ENCODE measurements at regions not wholly inside any gene's neighbourhood (a gene's known extent, or its start where the extent isn't known, plus 50 kb on each side); places are given as distances from the start of the nearest gene placed in this dataset.
"Not testable (repeated sequence)": the region's sequence is repeated elsewhere in the genome, so short reads cannot be mapped to it uniquely, and the experiment has no call there.

DNA sequence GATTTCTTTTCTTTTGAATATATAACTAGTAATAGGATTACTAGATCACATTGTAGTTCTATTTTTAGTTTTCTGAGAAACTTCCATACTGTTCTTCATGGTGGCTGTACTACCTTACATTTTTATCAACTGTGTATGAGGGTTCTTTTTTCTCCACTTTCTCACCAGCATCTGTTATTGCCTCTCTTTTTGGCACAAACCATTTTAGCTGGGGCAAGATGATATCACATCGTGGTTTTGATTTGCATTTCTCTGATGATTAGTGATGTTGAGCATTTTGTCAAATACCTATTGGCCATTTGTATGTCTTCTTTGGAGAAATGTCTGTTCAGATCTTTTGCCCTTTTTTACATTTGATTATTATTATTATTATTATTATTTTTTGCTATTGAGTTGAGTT, 86.1 kb upstream of the TCF21 start:
- H3K4me3 Mint-ChIP-seq = no peak overlapping the region
- no peaks in the 10 kb centered on the region for H3K4me1 Mint-ChIP-seq (ENCODE audit: low read depth)
- no peak overlapping the region for H3K27ac Mint-ChIP-seq
- no peaks in the 10 kb centered on the region for H3K9me3 Mint-ChIP-seq
- intact Hi-C loops (cut with micrococcal nuclease) = no loop called here
- DNase-seq (ENCODE audit: low spot score) = no peak
- H3K36me3 Mint-ChIP-seq (ENCODE audit: low read depth) = no peaks in the 10 kb centered on the region
- no peaks in the 10 kb centered on the region for H3K27me3 Mint-ChIP-seq (ENCODE audit: insufficient read depth)

- H3K4me3 Mint-ChIP-seq = no peak overlapping the region
- H3K27ac Mint-ChIP-seq = no peak overlapping the region
- no peaks in the 10 kb centered on the region for H3K27me3 Mint-ChIP-seq (ENCODE audit: insufficient read depth)
- H3K4me1 Mint-ChIP-seq (ENCODE audit: low read depth) = no peaks in the 10 kb centered on the region
- DNase-seq (ENCODE audit: low spot score) = no peak
- no peaks in the 10 kb centered on the region for H3K36me3 Mint-ChIP-seq (ENCODE audit: low read depth)
- intact Hi-C loops (cut with micrococcal nuclease) = no loop called here
- H3K9me3 Mint-ChIP-seq = no peaks in the 10 kb centered on the region
These were observed 84.6 kb upstream of the TCF21 start for GRCh38 chr6:133804265-133804664.

DNA sequence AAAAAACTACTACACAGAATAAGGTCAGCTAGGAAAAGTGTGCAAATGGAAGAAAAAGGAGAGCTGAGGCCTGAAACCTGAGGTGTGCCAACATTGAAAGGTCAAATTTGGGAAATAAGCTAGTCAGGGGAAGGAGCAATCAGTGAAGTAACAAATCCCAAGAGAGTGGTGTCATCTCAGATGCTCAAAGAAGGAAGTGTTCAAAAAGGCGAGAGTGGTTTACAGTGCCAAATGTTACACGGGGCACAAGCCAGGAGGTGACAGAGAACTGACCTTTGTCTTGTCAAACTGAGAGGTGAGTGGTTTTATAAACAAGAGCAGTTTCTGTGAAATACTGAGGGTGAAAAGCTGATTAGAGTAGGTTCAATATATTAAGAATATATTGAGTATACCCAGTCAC, 83.0 kb upstream of the TCF21 start:
- no peaks in the 10 kb centered on the region for H3K27me3 Mint-ChIP-seq (ENCODE audit: insufficient read depth)
- no peaks in the 10 kb centered on the region for H3K36me3 Mint-ChIP-seq (ENCODE audit: low read depth)
- no peaks in the 10 kb centered on the region for H3K4me1 Mint-ChIP-seq (ENCODE audit: low read depth)
- no peak for DNase-seq (ENCODE audit: low spot score)
- H3K4me3 Mint-ChIP-seq = no peak overlapping the region
- H3K9me3 Mint-ChIP-seq = no peaks in the 10 kb centered on the region
- H3K27ac Mint-ChIP-seq = no peak overlapping the region
- intact Hi-C loops (cut with micrococcal nuclease) = no loop called here

GRCh38 chr6:133806382-133807140, 82.4 kb upstream of the TCF21 start:
- Mint-ChIP-seq H3K4me1 (ENCODE audit: low read depth) (no peaks in the 10 kb centered on the region), H3K27ac (no peak overlapping the region)

DNA sequence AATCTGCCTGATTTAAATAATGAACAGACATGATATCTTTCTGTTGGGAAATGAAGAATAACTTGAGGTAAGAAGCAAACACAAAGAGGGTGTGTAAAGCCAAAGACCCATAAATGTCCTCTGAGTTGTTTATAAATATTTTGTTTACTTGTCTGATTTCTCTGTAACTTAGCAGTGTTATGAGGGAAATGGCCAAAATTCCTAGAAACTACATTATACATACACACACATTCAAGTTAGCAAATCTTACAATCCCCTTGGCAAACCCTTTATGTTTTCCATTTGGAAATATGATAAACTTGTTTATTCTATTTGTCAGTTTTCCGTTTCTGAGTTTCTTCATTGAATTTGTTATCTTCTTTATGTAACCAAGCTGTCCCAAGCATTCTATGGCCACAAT, 81.4 kb upstream of the TCF21 start:
- H3K36me3 Mint-ChIP-seq (ENCODE audit: low read depth) = no peaks in the 10 kb centered on the region
- no peak for DNase-seq (ENCODE audit: low spot score)
- H3K4me1 Mint-ChIP-seq (ENCODE audit: low read depth) = no peaks in the 10 kb centered on the region
- no peaks in the 10 kb centered on the region for H3K9me3 Mint-ChIP-seq
- no peaks in the 10 kb centered on the region for H3K27me3 Mint-ChIP-seq (ENCODE audit: insufficient read depth)
- H3K27ac Mint-ChIP-seq = no peak overlapping the region
- no peak overlapping the region for H3K4me3 Mint-ChIP-seq
- intact Hi-C loops (cut with micrococcal nuclease) = no loop called here

More at GRCh38 chr6:133806382-133807140, 82.4 kb upstream of the TCF21 start:
- Mint-ChIP-seq H3K27me3 (ENCODE audit: insufficient read depth) (no peaks in the 10 kb centered on the region), H3K4me3 (no peak overlapping the region), H3K9me3 (no peaks in the 10 kb centered on the region), H3K36me3 (ENCODE audit: low read depth) (no peaks in the 10 kb centered on the region)
- intact Hi-C loops (cut with micrococcal nuclease) = no loop called here
- DNase-seq (ENCODE audit: low spot score) = no peak

DNA sequence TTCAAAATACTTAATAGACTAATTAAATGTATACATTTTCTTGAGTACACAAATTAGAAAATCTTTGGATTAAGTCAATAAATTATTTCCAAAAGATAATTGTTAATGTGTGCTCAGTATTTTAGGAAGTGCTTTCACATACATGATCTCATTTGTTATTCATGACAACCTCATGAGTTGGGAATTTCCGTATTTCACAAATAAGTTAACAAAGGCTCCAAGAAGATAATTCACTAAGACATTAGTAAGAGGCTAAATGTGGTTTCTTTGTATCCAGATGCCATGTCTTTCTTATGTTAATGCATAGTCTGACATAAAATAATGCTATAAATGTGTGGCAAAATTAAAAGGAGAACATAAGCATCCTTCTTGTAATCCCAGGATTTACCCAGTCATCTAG, 79.5 kb upstream of the TCF21 start:
- DNase-seq (ENCODE audit: low spot score) = no peak
- no peaks in the 10 kb centered on the region for H3K27me3 Mint-ChIP-seq (ENCODE audit: insufficient read depth)
- H3K4me3 Mint-ChIP-seq = no peak overlapping the region
- H3K27ac Mint-ChIP-seq = no peak overlapping the region
- H3K9me3 Mint-ChIP-seq = no peaks in the 10 kb centered on the region
- H3K36me3 Mint-ChIP-seq (ENCODE audit: low read depth) = no peaks in the 10 kb centered on the region
- no peaks in the 10 kb centered on the region for H3K4me1 Mint-ChIP-seq (ENCODE audit: low read depth)
- intact Hi-C loops (cut with micrococcal nuclease) = no loop called here

- no peak overlapping the region for H3K27ac Mint-ChIP-seq
- H3K4me1 Mint-ChIP-seq (ENCODE audit: low read depth) = no peaks in the 10 kb centered on the region
- no peak for DNase-seq (ENCODE audit: low spot score)
- no peaks in the 10 kb centered on the region for H3K36me3 Mint-ChIP-seq (ENCODE audit: low read depth)
- intact Hi-C loops (cut with micrococcal nuclease) = no loop called here
- H3K9me3 Mint-ChIP-seq = no peaks in the 10 kb centered on the region
- no peaks in the 10 kb centered on the region for H3K27me3 Mint-ChIP-seq (ENCODE audit: insufficient read depth)
- H3K4me3 Mint-ChIP-seq = no peak overlapping the region
These were observed 77.4 kb upstream of the TCF21 start for GRCh38 chr6:133811557-133811956.

GRCh38 chr6:133812446-133812845, 76.5 kb upstream of the TCF21 start:
- H3K27me3 Mint-ChIP-seq (ENCODE audit: insufficient read depth); H3K36me3 Mint-ChIP-seq (ENCODE audit: low read depth); DNase-seq (ENCODE audit: low spot score); H3K4me1 Mint-ChIP-seq (ENCODE audit: low read depth); H3K4me3 Mint-ChIP-seq; H3K9me3 Mint-ChIP-seq; intact Hi-C loops (cut with micrococcal nuclease); H3K27ac Mint-ChIP-seq: not testable (repeated sequence)

- no peaks in the 10 kb centered on the region for H3K36me3 Mint-ChIP-seq (ENCODE audit: low read depth)
- intact Hi-C loops (cut with micrococcal nuclease) = no loop called here
- H3K4me1 Mint-ChIP-seq (ENCODE audit: low read depth) = no peaks in the 10 kb centered on the region
- H3K4me3 Mint-ChIP-seq = no peak overlapping the region
- H3K9me3 Mint-ChIP-seq = no peaks in the 10 kb centered on the region
- no peak overlapping the region for H3K27ac Mint-ChIP-seq
- no peaks in the 10 kb centered on the region for H3K27me3 Mint-ChIP-seq (ENCODE audit: insufficient read depth)
- no peak for DNase-seq (ENCODE audit: low spot score)
These were observed 74.7 kb upstream of the TCF21 start for GRCh38 chr6:133814238-133814637.

DNA sequence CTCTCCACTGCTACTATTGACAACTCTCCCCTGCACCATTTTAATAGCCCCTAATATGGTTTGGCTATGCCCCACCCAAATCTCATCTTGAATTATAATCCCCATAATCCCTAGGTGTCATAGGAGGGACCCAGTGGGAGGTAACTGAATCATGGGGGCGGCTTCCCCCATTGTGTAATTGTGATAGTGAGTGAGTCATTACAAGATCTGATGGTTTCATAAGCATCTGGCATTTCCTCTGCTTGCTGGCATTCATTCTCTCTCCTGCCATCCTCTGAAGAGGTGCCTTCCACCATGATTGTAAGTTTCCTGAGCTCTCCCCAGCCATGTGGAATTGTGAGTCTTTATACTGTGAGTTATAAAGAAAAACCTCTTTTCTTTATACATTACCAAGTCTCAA, 74.1 kb upstream of the TCF21 start:
- intact Hi-C loops (cut with micrococcal nuclease) = loop anchor here (5.0 kb wide), 1 partner anchor 247 kb away; no protein-coding TSS in a partner anchor
- Mint-ChIP-seq H3K4me1 (ENCODE audit: low read depth) (no peaks in the 10 kb centered on the region), H3K27ac (no peak overlapping the region), H3K9me3 (no peaks in the 10 kb centered on the region), H3K36me3 (ENCODE audit: low read depth) (no peaks in the 10 kb centered on the region), H3K4me3 (no peak overlapping the region), H3K27me3 (ENCODE audit: insufficient read depth) (no peaks in the 10 kb centered on the region)
- no peak for DNase-seq (ENCODE audit: low spot score)

- intact Hi-C loops (cut with micrococcal nuclease) = loop anchor here (5.0 kb wide), 1 partner anchor 248 kb away; no protein-coding TSS in a partner anchor
- H3K4me1 Mint-ChIP-seq (ENCODE audit: low read depth) = no peaks in the 10 kb centered on the region
- no peak for DNase-seq (ENCODE audit: low spot score)
- H3K36me3 Mint-ChIP-seq (ENCODE audit: low read depth) = no peaks in the 10 kb centered on the region
- no peaks in the 10 kb centered on the region for H3K27me3 Mint-ChIP-seq (ENCODE audit: insufficient read depth)
- H3K4me3 Mint-ChIP-seq = no peak overlapping the region
- H3K9me3 Mint-ChIP-seq = no peaks in the 10 kb centered on the region
- H3K27ac Mint-ChIP-seq = no peak overlapping the region
These were observed 73.6 kb upstream of the TCF21 start for GRCh38 chr6:133815313-133815712.

DNA sequence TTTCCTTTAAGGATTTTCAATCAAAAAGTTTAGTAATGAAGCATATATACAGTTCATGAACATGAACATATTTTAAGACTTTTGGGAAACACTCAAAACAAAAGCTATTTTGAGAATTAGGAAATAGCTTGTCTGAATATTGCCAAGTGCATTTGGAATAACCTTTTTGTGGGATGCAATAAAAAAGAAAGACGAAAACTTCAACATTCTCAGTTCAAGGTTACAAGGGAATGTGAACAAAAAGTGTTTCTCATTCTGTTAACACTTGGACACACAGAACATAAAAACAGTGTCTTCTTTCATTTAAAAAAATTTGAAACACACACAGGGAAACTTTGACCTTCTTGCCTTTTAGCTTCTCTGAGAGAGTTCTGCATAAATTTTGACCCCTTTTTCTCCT, 72.7 kb upstream of the TCF21 start:
- intact Hi-C loops (cut with micrococcal nuclease) = loop anchor here (5.0 kb wide), 1 partner anchor 249 kb away; no protein-coding TSS in a partner anchor
- Mint-ChIP-seq H3K27ac (no peak overlapping the region), H3K4me3 (no peak overlapping the region), H3K36me3 (ENCODE audit: low read depth) (no peaks in the 10 kb centered on the region), H3K27me3 (ENCODE audit: insufficient read depth) (no peaks in the 10 kb centered on the region), H3K4me1 (ENCODE audit: low read depth) (no peaks in the 10 kb centered on the region), H3K9me3 (no peaks in the 10 kb centered on the region)
- DNase-seq (ENCODE audit: low spot score) = no peak

GRCh38 chr6:133817460-133818047, 71.4 kb upstream of the TCF21 start:
- Mint-ChIP-seq H3K4me3 (no peak overlapping the region), H3K4me1 (ENCODE audit: low read depth) (no peaks in the 10 kb centered on the region), H3K9me3 (no peaks in the 10 kb centered on the region), H3K27me3 (ENCODE audit: insufficient read depth) (no peaks in the 10 kb centered on the region), H3K27ac (no peak overlapping the region), H3K36me3 (ENCODE audit: low read depth) (no peaks in the 10 kb centered on the region)
- intact Hi-C loops (cut with micrococcal nuclease) = loop anchor here (5.0 kb wide), 1 partner anchor 250 kb away; no protein-coding TSS in a partner anchor
- DNase-seq (ENCODE audit: low spot score) = no peak

Data from activated T-helper 1 cell treated with anti-CD3 and anti-CD28 coated beads, Interleukin-12 subunit alpha, Interleukin-12 subunit beta, Interleukin-2, Interleukin-4 antibody, amounts not matched to agents 30 ng/mL and 10 ng/mL and 1 ng/mL, durations not matched to agents 14 hours and 24 hours and 36 hours (primary cell).